Kidney epithelial cell (primary cell): ENCODE measurements at regions not wholly inside any gene's neighbourhood (a gene's known extent, or its start where the extent isn't known, plus 50 kb on each side); places are given as distances from the start of the nearest gene placed in this dataset.
"Not testable (repeated sequence)": the region's sequence is repeated elsewhere in the genome, so short reads cannot be mapped to it uniquely, and the experiment has no call there.

ENCODE experiments used
- DNase-seq: peaks from one replicate; pipeline ENCODE4 v3.0.0-alpha.2; 2010; ENCODE audit warnings: low read depth
- H3K27me3 ChIP-seq: 2 replicates; pipeline ENCODE4 v1.6.0; 2011; ENCODE audit warnings: low read length; ENCODE audit not compliant: control insufficient read depth, insufficient read depth
- H3K36me3 ChIP-seq: 2 replicates; pipeline ENCODE4 v1.5.1; 2011; ENCODE audit warnings: low read length; ENCODE audit not compliant: control insufficient read depth, insufficient read depth
- H3K4me3 ChIP-seq: 2 replicates; pipeline ENCODE4 v1.5.1; 2011; ENCODE audit warnings: low read depth, mild to moderate bottlenecking, control low read depth, low read length
- TF ChIP-seq, protein P1 (sequence below): IDR thresholded peaks from 2 replicates; pipeline ENCODE4 v1.5.1; 2011; ENCODE audit warnings: mild to moderate bottlenecking, moderate library complexity, low read length, control low read depth, inconsistent platforms; ENCODE audit not compliant: insufficient read depth, poor library complexity, severe bottlenecking

DNA sequence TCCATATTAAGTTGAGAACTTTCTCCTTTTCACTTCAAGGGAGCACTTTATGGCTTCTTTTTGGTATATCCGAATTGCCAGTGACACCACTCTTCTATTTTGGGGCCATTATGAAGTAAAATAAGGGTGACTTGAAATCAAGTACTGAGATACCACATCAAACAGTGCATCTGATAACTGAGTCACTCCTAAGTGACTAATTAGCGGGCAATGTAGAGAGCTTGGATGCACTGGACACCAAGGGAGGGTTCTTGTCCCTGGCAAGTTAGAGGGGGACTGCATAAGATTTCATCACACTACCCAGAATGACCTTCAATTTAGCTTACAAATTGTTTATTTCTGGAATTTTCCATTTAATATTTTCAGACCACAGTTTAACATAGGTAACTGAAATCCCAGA, 813.9 kb upstream of the CDH10 start:
- TF ChIP-seq, protein P1, sequence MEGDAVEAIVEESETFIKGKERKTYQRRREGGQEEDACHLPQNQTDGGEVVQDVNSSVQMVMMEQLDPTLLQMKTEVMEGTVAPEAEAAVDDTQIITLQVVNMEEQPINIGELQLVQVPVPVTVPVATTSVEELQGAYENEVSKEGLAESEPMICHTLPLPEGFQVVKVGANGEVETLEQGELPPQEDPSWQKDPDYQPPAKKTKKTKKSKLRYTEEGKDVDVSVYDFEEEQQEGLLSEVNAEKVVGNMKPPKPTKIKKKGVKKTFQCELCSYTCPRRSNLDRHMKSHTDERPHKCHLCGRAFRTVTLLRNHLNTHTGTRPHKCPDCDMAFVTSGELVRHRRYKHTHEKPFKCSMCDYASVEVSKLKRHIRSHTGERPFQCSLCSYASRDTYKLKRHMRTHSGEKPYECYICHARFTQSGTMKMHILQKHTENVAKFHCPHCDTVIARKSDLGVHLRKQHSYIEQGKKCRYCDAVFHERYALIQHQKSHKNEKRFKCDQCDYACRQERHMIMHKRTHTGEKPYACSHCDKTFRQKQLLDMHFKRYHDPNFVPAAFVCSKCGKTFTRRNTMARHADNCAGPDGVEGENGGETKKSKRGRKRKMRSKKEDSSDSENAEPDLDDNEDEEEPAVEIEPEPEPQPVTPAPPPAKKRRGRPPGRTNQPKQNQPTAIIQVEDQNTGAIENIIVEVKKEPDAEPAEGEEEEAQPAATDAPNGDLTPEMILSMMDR: no peak
- peak; percentile 4 for DNase-seq
- Histone ChIP-seq H3K27me3 (no peaks in the 10 kb centered on the region), H3K36me3 (no peaks in the 10 kb centered on the region), H3K4me3 (no peak overlapping the region)

DNA sequence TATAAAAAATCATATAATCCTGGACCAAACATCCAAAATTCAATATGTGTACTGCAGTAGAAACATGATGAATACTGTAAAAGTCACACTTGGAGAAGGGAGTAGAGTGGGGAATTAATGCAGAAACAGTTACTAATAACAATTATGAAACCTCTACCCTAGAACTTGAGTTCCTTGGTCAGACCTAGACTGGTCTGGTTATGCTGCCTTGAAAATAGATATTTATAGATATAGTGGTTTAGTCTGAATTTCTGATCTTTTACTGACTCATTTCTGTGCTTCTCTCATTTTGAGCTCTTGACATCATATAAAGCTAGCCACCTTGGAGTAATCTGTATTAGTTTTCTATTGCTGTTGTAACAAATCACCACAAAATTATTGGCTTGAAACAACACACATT, 808.7 kb upstream of the CDH10 start:
- no peak for DNase-seq
- TF ChIP-seq, protein P1: no peak
- H3K27me3 ChIP-seq: no peaks in the 10 kb centered on the region
- H3K36me3 ChIP-seq: no peaks in the 10 kb centered on the region
- no peak overlapping the region for H3K4me3 ChIP-seq

DNA sequence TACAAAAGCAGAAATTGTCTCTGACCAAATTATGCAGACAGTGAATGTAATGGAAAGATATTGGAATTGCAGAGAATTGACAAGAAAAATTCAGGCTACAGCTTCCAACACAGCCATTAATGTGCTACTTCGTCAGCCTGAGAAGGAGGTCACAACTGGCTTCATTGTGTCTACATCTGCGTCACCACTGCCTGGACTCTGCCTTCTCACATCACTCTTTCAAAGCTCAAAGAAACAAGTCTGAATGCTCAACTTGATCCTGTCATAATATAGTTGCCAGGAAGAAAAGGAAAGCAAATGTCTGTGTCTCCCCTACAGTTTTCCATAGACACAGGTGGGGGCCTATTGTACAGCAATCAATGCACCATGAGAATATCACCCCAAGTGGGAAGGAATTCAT, 806.5 kb upstream of the CDH10 start:
- TF ChIP-seq, protein P1: no peak
- no peaks in the 10 kb centered on the region for H3K36me3 ChIP-seq
- no peaks in the 10 kb centered on the region for H3K27me3 ChIP-seq
- DNase-seq: no peak
- no peak overlapping the region for H3K4me3 ChIP-seq

DNA sequence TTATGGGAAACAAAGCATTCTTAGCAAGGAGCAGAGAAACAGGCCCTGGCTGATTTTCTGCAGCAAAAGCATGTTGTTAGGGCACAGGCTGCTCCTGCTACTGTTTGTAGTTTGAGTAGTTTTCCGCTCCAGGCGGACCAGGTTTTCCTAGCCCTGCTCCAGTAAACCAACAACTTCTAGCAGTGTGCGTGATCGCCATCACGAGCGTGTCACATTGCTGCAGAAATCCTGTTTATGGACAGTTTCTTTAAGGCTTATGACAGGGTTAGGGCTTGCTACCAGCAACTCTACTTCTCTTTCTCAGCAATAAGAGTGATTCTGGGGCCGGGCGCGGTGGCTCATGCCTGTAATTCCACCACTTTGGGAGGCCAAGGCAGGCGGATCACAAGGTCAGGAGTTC, 803.9 kb upstream of the CDH10 start:
- no peak for DNase-seq
- TF ChIP-seq, protein P1: no peak
- Histone ChIP-seq H3K36me3 (no peaks in the 10 kb centered on the region), H3K27me3 (no peaks in the 10 kb centered on the region), H3K4me3 (no peak overlapping the region)

DNA sequence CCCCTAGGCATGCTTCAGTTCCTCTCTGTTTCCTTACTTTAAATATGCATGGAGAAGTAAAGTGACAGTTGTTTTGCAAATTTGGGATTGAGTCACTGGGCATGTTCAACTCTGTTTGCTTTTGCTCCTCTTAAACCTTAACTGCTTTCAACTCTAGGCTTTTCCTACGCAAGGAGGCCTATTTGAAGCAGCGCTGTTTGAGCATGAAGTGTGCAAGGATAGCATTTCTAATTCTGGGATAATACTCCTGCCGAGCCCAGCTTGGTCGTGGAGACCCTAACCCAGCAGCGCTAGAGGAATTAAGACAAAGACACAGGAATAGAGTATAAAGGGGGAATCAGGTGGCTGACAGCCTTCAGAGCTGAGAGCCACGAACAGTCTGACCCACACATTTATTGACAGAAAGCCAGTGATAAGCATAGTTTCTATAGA, 803.4 kb upstream of the CDH10 start:
- TF ChIP-seq, protein P1: no peak
- H3K4me3 ChIP-seq: no peak overlapping the region

DNA sequence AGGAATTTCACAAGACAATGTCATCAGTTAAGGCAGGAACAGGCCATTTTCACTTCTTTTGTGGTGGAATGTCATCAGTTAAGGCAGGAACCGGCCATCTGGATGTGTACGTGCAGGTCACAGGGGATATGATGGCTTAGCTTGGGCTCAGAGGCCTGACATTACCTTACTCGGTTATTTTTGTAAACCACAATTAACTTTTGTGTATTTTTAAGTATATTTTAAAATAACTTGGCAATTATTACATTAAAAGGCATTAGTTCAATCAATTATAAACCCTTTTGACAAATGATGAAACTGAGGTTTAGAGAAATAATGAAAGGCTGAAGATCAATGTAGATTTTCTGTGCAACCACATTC, 801.3 kb upstream of the CDH10 start:
- not testable (repeated sequence) for H3K27me3 ChIP-seq, DNase-seq, H3K36me3 ChIP-seq, H3K4me3 ChIP-seq

More for the DNA sequence above, 803.4 kb upstream of the CDH10 start:
- DNase-seq: no peak
- no peaks in the 10 kb centered on the region for H3K36me3 ChIP-seq
- H3K27me3 ChIP-seq: no peaks in the 10 kb centered on the region

DNA sequence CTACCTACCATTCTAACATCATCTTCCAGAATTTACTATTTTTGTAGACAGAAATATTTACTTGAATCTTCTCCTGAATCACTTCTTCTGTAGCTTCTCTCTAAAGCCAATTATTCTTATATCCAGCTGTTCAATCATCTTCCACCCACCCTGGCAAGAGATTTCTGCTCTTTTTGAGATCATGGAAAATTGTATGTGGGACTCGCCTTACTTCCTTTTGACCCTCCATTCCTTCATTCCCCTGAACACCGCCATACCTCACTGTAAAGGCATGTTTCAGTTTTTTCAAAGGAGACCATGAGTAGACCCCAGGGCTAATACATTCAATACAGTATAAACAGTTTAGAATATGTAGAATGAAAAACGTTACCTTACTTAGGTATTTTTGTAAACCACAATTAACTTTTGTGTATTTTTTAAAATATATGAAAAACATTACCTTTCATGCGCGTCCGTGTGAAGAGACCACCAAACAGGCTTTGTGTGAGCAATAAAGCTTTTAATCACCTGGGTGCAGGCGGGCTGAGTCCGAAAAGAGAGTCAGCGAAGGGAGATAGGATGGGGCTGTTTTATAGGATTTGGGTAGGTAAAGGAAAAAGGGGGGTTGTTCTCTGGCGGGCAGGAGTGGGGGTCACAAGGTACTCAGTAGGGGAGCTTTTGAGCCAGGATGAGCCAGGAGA, 800.7 kb upstream of the CDH10 start:
- H3K36me3 ChIP-seq, DNase-seq, H3K4me3 ChIP-seq, H3K27me3 ChIP-seq: not testable (repeated sequence)
